H1 (cell line): ENCODE measurements at regions not wholly inside any gene's neighbourhood (a gene's known extent, or its start where the extent isn't known, plus 50 kb on each side); places are given as distances from the start of the nearest gene placed in this dataset.

Source experiments
- CTCF ChIA-PET: fragments of 300-600 bp; sonication (Branson Sonifier 250); formaldehyde crosslinking; loops from one replicate; lab custom pipeline; 2021; ENCODE audit not compliant: partially characterized antibody; lab: Charles Lee
- POLR2A ChIA-PET: fragments of 300-600 bp; sonication (Branson Sonifier 250); formaldehyde crosslinking; loops from one replicate; lab custom pipeline; 2021; ENCODE audit warnings: inconsistent platforms; ENCODE audit not compliant: partially characterized antibody; lab: Charles Lee
- DNase-seq, 2 experiments: peaks; one replicate each; pipeline versions ENCODE4 v3.0.0 to v3.0.0-alpha.2; 2010 to 2022; ENCODE audit warnings: low spot score in 2 of 2, low read depth in 1 of 2, mixed read lengths in 1 of 2
- FAIRE-seq: peaks from 2 replicates; lab custom pipeline; 2011; peaks lifted over from hg19 to GRCh38; lab: Jason Lieb, UNC
- H2AFZ ChIP-seq: 2 replicates; pipeline ENCODE4 v1.8.1; 2012; ENCODE audit warnings: low read length, inconsistent platforms
- H2AK5ac ChIP-seq: 2 replicates; pipeline ENCODE4 v1.6.1; 2013; ENCODE audit warnings: low read depth, low read length
- H2BK120ac ChIP-seq: replicated peaks from 2 replicates; pipeline ENCODE3; 2013; ENCODE audit warnings: low read depth, low read length, inconsistent platforms
- H2BK12ac ChIP-seq: 2 replicates; pipeline ENCODE4 v1.6.1; 2013; ENCODE audit warnings: low read depth, low read length
- H2BK15ac ChIP-seq: 2 replicates; pipeline ENCODE4 v1.6.1; 2013; ENCODE audit warnings: low read length
- H2BK20ac ChIP-seq: 2 replicates; pipeline ENCODE4 v1.6.1; 2013; ENCODE audit warnings: low read length
- H2BK5ac ChIP-seq: 2 replicates; pipeline ENCODE4 v1.6.1; 2013; ENCODE audit warnings: low read depth, low read length
- H3K14ac ChIP-seq: 2 replicates; pipeline ENCODE4 v1.6.1; 2013; ENCODE audit warnings: inconsistent platforms; ENCODE audit not compliant: insufficient read length
- H3K18ac ChIP-seq: 2 replicates; pipeline ENCODE4 v1.6.1; 2013; ENCODE audit warnings: low read length; ENCODE audit errors: extremely low read depth
- H3K23ac ChIP-seq: 2 replicates; pipeline ENCODE4 v1.6.1; 2013; ENCODE audit warnings: inconsistent platforms; ENCODE audit not compliant: insufficient read length
- H3K23me2 ChIP-seq: 2 replicates; pipeline ENCODE4 v1.6.1; 2013; ENCODE audit warnings: low read depth, low read length
- H3K27ac ChIP-seq: 2 replicates; pipeline ENCODE4 v1.6.1; 2011; ENCODE audit warnings: low read depth, low read length, inconsistent platforms
- H3K27me3 ChIP-seq, 4 experiments: replicated peaks in 1 of 4; 1 replicate in 1 of 4; 2 replicates in 3 of 4; pipeline versions ENCODE4 v1.6.1 to v1.8.1; 2011 to 2013; ENCODE audit warnings: low read length in 3 of 4, mild to moderate bottlenecking in 3 of 4, inconsistent platforms in 2 of 4, mixed read lengths in 2 of 4, moderate library complexity in 1 of 4; ENCODE audit not compliant: control insufficient read depth in 3 of 4, insufficient read depth in 3 of 4; ENCODE audit errors: extremely low read depth in 1 of 4
- H3K36me3 ChIP-seq, 4 experiments: 2 replicates each; pipeline versions ENCODE4 v1.6.1 to v1.8.1; 2011 to 2013; ENCODE audit warnings: mild to moderate bottlenecking in 4 of 4, low read length in 3 of 4, moderate library complexity in 2 of 4, control low read depth in 1 of 4, inconsistent platforms in 1 of 4; ENCODE audit not compliant: insufficient read depth in 4 of 4, control insufficient read depth in 2 of 4
- H3K4ac ChIP-seq: replicated peaks from 2 replicates; pipeline ENCODE3; 2013; ENCODE audit warnings: low read length, low read depth, mixed read lengths, inconsistent platforms; ENCODE audit not compliant: insufficient read length
- H3K4me1 ChIP-seq, 4 experiments: replicated peaks in 1 of 4; 1 replicate in 1 of 4; 2 replicates in 3 of 4; pipeline versions ENCODE4 v1.6.1 to v1.8.1; 2011 to 2013; ENCODE audit warnings: low read length in 3 of 4, inconsistent platforms in 2 of 4, mixed read lengths in 1 of 4; ENCODE audit not compliant: insufficient read depth in 4 of 4, control insufficient read depth in 3 of 4
- H3K4me2 ChIP-seq, 2 experiments: 2 replicates each; pipeline versions ENCODE4 v1.6.1 to v1.8.1; 2011 to 2013; ENCODE audit warnings: low read depth in 2 of 2, low read length in 2 of 2, control low read depth in 1 of 2, inconsistent platforms in 1 of 2, mild to moderate bottlenecking in 1 of 2; ENCODE audit not compliant: insufficient read depth in 1 of 2
- H3K4me3 ChIP-seq, 4 experiments: fragments of 200-600, 300-600 bp in 1 of 4; sonication (generic), shearing (Covaris generic), sonication (Bioruptor Twin) in 1 of 4; 2 replicates each; pipeline versions ENCODE4 v1.5.1 to v1.8.1; 2011 to 2016; ENCODE audit warnings: low read length in 4 of 4, low read depth in 3 of 4, control low read depth in 2 of 4, inconsistent platforms in 2 of 4, mild to moderate bottlenecking in 2 of 4, mixed read lengths in 1 of 4, moderate library complexity in 1 of 4; ENCODE audit not compliant: insufficient read depth in 2 of 4; ENCODE audit errors: extremely low read depth in 1 of 4
- H3K56ac ChIP-seq: replicated peaks from 2 replicates; pipeline ENCODE3; 2013; ENCODE audit warnings: low read depth, mild to moderate bottlenecking, mixed read lengths, low read length, inconsistent platforms; ENCODE audit not compliant: insufficient read length
- H3K79me1 ChIP-seq: 2 replicates; pipeline ENCODE4 v1.6.1; 2013; ENCODE audit warnings: low read depth, low read length, control low read depth
- H3K79me2 ChIP-seq, 2 experiments: 2 replicates each; pipeline versions ENCODE4 v1.6.1 to v1.8.1; 2012 to 2013; ENCODE audit warnings: low read length in 2 of 2, mild to moderate bottlenecking in 2 of 2, inconsistent platforms in 1 of 2; ENCODE audit not compliant: insufficient read depth in 2 of 2, control insufficient read depth in 1 of 2
- H3K9ac ChIP-seq, 4 experiments: replicated peaks in 1 of 4; 1 replicate in 1 of 4; 2 replicates in 3 of 4; pipeline versions ENCODE4 v1.6.1 to v1.8.1; 2011 to 2013; ENCODE audit warnings: low read depth in 3 of 4, low read length in 3 of 4, control low read depth in 2 of 4, mild to moderate bottlenecking in 2 of 4, moderate library complexity in 2 of 4, inconsistent platforms in 1 of 4; ENCODE audit errors: extremely low read depth in 1 of 4
- H3K9me3 ChIP-seq, 2 experiments: 2 replicates each; pipeline versions ENCODE4 v1.6.1 to v1.8.1; 2012 to 2013; ENCODE audit warnings: mild to moderate bottlenecking in 2 of 2, moderate library complexity in 2 of 2, control low read depth in 1 of 2, inconsistent platforms in 1 of 2, low read depth in 1 of 2, low read length in 1 of 2, mixed read lengths in 1 of 2; ENCODE audit not compliant: insufficient read depth in 2 of 2
- H4K20me1 ChIP-seq, 2 experiments: replicated peaks in 1 of 2; 2 replicates each; pipeline versions ENCODE3 to v1.8.1; 2011 to 2013; ENCODE audit warnings: inconsistent platforms in 2 of 2, low read length in 2 of 2, mild to moderate bottlenecking in 1 of 2; ENCODE audit not compliant: insufficient read depth in 2 of 2, control insufficient read depth in 1 of 2
- H4K5ac ChIP-seq: 2 replicates; pipeline ENCODE4 v1.6.1; 2013; ENCODE audit warnings: low read length, low read depth, mixed read lengths, inconsistent platforms; ENCODE audit not compliant: insufficient read length
- H4K8ac ChIP-seq: 2 replicates; pipeline ENCODE4 v1.8.0; 2013; ENCODE audit warnings: mild to moderate bottlenecking, moderate library complexity, low read length, inconsistent platforms; ENCODE audit not compliant: insufficient read depth; ENCODE audit errors: extremely low read depth
- H4K91ac ChIP-seq: replicated peaks from 2 replicates; pipeline ENCODE3; 2013; ENCODE audit warnings: low read length, mixed read lengths, inconsistent platforms; ENCODE audit not compliant: insufficient read length
- NANOG ChIP-seq: IDR thresholded peaks from 2 replicates; pipeline ENCODE4 v1.6.1; 2011; ENCODE audit warnings: low read length, low read depth, mild to moderate bottlenecking, inconsistent platforms; ENCODE audit not compliant: insufficient read depth, poor library complexity, severe bottlenecking
- RAD21 ChIP-seq, 2 experiments: IDR thresholded peaks in 1 of 2; conservative IDR thresholded peaks in 1 of 2; 2 replicates each; pipeline ENCODE4 v1.6.1; 2011; ENCODE audit warnings: low read depth in 2 of 2, low read length in 2 of 2, improper control_type of control experiment in 1 of 2, inconsistent platforms in 1 of 2, mild to moderate bottlenecking in 1 of 2, moderate library complexity in 1 of 2
- RFX5 ChIP-seq: IDR thresholded peaks from 2 replicates; pipeline ENCODE4 v1.6.1; 2011; ENCODE audit warnings: low read depth, low read length, improper control_type of control experiment, borderline replicate concordance
- SAP30 ChIP-seq: fragments of 300-600 bp; sonication (generic); IDR thresholded peaks from 2 replicates; pipeline ENCODE4 v1.7.1; 2012; ENCODE audit warnings: low read length, moderate library complexity, mild to moderate bottlenecking, inconsistent platforms; ENCODE audit not compliant: insufficient read depth, insufficient replicate concordance
- SP1 ChIP-seq: IDR thresholded peaks from 2 replicates; pipeline ENCODE4 v1.6.1; 2011; ENCODE audit warnings: low read depth, low read length
- SRF ChIP-seq: IDR thresholded peaks from 2 replicates; pipeline ENCODE4 v1.6.1; 2011; ENCODE audit warnings: mild to moderate bottlenecking, low read depth, low read length, moderate library complexity
- TBP ChIP-seq: IDR thresholded peaks from 2 replicates; pipeline ENCODE4 v1.6.1; 2011; ENCODE audit warnings: low read depth, low read length, improper control_type of control experiment
- WGBS, 2 experiments: shearing (Covaris generic) in 1 of 2; methylation state at CpG; one replicate each; pipeline versions ENCODE4 v1.1.6 to v1.1.7; 2013 to 2015; ENCODE audit warnings: low lambda C conversion rate in 2 of 2, mixed read lengths in 2 of 2, inconsistent platforms in 1 of 2, low coverage in 1 of 2, missing lambda C conversion rate in 1 of 2; ENCODE audit not compliant: insufficient replicate concordance in 2 of 2, insufficient coverage in 1 of 2, insufficient read length in 1 of 2; ENCODE audit errors: extremely low coverage in 1 of 2, missing lambda C conversion rate in 1 of 2; 5-methylcytosine and 5-hydroxymethylcytosine counted together

- TF ChIP-seq SRF (no peak), SAP30 (no peak), TBP (no peak), RFX5 (no peak), RAD21 (IDR thresholded peaks at IDR 0.05 in 1 of 2, conservative IDR thresholded peaks at IDR 0.05 in 1 of 2; ENCODE audit: low read depth in 2 of 2, low read length in 2 of 2) (no peak), SP1 (no peak), NANOG (no peak)
- CTCF ChIA-PET: interaction anchor here (0.8 kb wide), 1 partner anchor 51 kb away, joined by 3 read pairs; no protein-coding TSS in a partner anchor
- Histone ChIP-seq H3K36me3 (no peaks in the 10 kb centered on the region), H4K20me1 (no peaks in the 10 kb centered on the region), H3K4me3 (no peak overlapping the region), H2AFZ (no peak overlapping the region), H4K8ac (peak overlapping the region; percentile 51; the same call in 1 of the 2 replicates), H3K56ac (no peak overlapping the region), H3K9ac (no peak overlapping the region), H3K9me3 (no peaks in the 10 kb centered on the region), H2AK5ac (no peak overlapping the region), H3K27ac (no peak overlapping the region), H2BK12ac (peak overlapping the region; percentile 80; the same call in 1 of the 2 replicates), H3K14ac (no peak overlapping the region), H3K18ac (no peak overlapping the region), H2BK120ac (no peak overlapping the region), H2BK5ac (no peak overlapping the region), H4K91ac (no peak overlapping the region), H2BK15ac (no peak overlapping the region; the same call in 1 of the 2 replicates), H3K23me2 (no peaks in the 10 kb centered on the region), H3K23ac (no peak overlapping the region), H2BK20ac (no peak overlapping the region), H3K79me1 (no peaks in the 10 kb centered on the region), H3K27me3 (peaks cover 0 to 2% (median 0%) of the 10 kb centered on the region in 4 experiments; a peak in 1 of 7 replicates), H3K4ac (no peak overlapping the region), H3K79me2 (no peaks in the 10 kb centered on the region), H3K4me1 (no peaks in the 10 kb centered on the region; a peak in 2 of 7 replicates), H3K4me2 (no peak overlapping the region), H4K5ac (no peak overlapping the region)
- WGBS, 2 experiments: 93% methylated on average over 25 of the region's 25 CpGs; no CpG with 5 or more reads in 1 of the 2 experiments
- FAIRE-seq: no peak
- POLR2A ChIA-PET: interaction anchor here (1.9 kb wide), 1 partner anchor 9 kb away, joined by 4 read pairs; no protein-coding TSS in a partner anchor
- peak in 1 of 2 experiments; percentile 43 for DNase-seq
These were observed 86.0 kb upstream of the BHLHE23 start for GRCh38 chr20:63092660-63093215.
